Left lung (tissue), 4 donors: ENCODE measurements at regions not wholly inside any gene's neighbourhood (a gene's known extent, or its start where the extent isn't known, plus 50 kb on each side); places are given as distances from the start of the nearest gene placed in this dataset.

Experiments used
- ATAC-seq: fragments of 200-7000 bp; cut with Tn5 transposase; one replicate; pipeline ENCODE4 v1.9.1; 2020; ENCODE audit warnings: moderate library complexity
- DNase-seq, 4 donors: peaks; one replicate each; pipeline ENCODE4 v3.0.0-alpha.2; 2013 to 2020
- H3K27ac ChIP-seq, 2 donors: fragments of 200-600 bp; sonication (generic) in 1 of 2; one replicate each; pipeline versions ENCODE4 v1.5.0 to v1.8.0; 2020 to 2021
- H3K27me3 ChIP-seq, 2 donors: fragments of 200-600 bp; sonication (generic) in 1 of 2; one replicate each; pipeline versions ENCODE4 v1.5.0 to v1.8.0; 2020 to 2021
- H3K36me3 ChIP-seq, 2 donors: fragments of 200-600 bp; sonication (generic) in 1 of 2; one replicate each; pipeline versions ENCODE4 v1.5.0 to v1.8.0; 2020 to 2021
- H3K4me1 ChIP-seq, 2 donors: fragments of 200-600 bp; one replicate each; pipeline ENCODE4 v1.8.0; 2021
- H3K4me3 ChIP-seq, 2 donors: fragments of 200-600 bp; sonication (generic) in 1 of 2; one replicate each; pipeline versions ENCODE4 v1.5.0 to v1.8.0; 2020 to 2021; ENCODE audit warnings: mild to moderate bottlenecking in 1 of 2
- H3K9me3 ChIP-seq, 2 donors: fragments of 200-600 bp; sonication (generic) in 1 of 2; one replicate each; pipeline versions ENCODE4 v1.5.0 to v1.8.0; 2020 to 2021
- CTCF ChIP-seq, 2 donors: fragments of 200-600 bp; sonication (generic) in 1 of 2; IDR thresholded peaks; one replicate each; pipeline versions ENCODE4 v1.5.0 to v1.8.0; 2021; ENCODE audit warnings: antibody characterized with exemption in 2 of 2
- intact Hi-C, 2 donors: fragments of 100-400 bp; cut with DNase I; formaldehyde crosslinking; loops; one replicate each; pipeline versions ENCODE4 v1.11.2 to v1.14.2; 2022
- donor health status: DM: no; HTN: yes; CAD: no.
- donor health status: DM: no; HTN: no; CAD: no.

GRCh38 chr21:38611277-38611676, 113.0 kb upstream of the ERG start:
- H3K27ac ChIP-seq = no peak overlapping the region
- H3K9me3 ChIP-seq = no peaks in the 10 kb centered on the region
- no peaks in the 10 kb centered on the region for H3K4me1 ChIP-seq
- intact Hi-C loops = no loop called here
- no peaks in the 10 kb centered on the region for H3K27me3 ChIP-seq
- DNase-seq (no peak), ATAC-seq (no peak)
- H3K36me3 ChIP-seq = no peaks in the 10 kb centered on the region
- TF ChIP-seq CTCF (IDR thresholded peaks at IDR 0.05) = no peak
- H3K4me3 ChIP-seq = no peak overlapping the region

- Histone ChIP-seq H3K27me3 (no peaks in the 10 kb centered on the region), H3K4me3 (no peak overlapping the region), H3K27ac (no peak overlapping the region), H3K36me3 (no peaks in the 10 kb centered on the region), H3K4me1 (no peaks in the 10 kb centered on the region), H3K9me3 (no peaks in the 10 kb centered on the region)
- ATAC-seq = no peak
- intact Hi-C loops = no loop called here
- TF ChIP-seq CTCF (IDR thresholded peaks at IDR 0.05) = no peak
- DNase-seq = no peak
Measured at GRCh38 chr21:38613686-38614085, 115.4 kb upstream of the ERG start.

GRCh38 chr21:38614558-38614957, 116.3 kb upstream of the ERG start:
- H3K27ac ChIP-seq = no peak overlapping the region
- H3K9me3 ChIP-seq = no peaks in the 10 kb centered on the region
- ATAC-seq (no peak), DNase-seq (no peak)
- no peaks in the 10 kb centered on the region for H3K36me3 ChIP-seq
- intact Hi-C loops = no loop called here
- H3K27me3 ChIP-seq = no peaks in the 10 kb centered on the region
- H3K4me1 ChIP-seq = no peaks in the 10 kb centered on the region
- TF ChIP-seq CTCF (IDR thresholded peaks at IDR 0.05) = no peak
- no peak overlapping the region for H3K4me3 ChIP-seq

- Histone ChIP-seq H3K27me3 (no peaks in the 10 kb centered on the region), H3K4me3 (no peak overlapping the region), H3K4me1 (no peaks in the 10 kb centered on the region), H3K27ac (no peak overlapping the region), H3K9me3 (no peaks in the 10 kb centered on the region), H3K36me3 (no peaks in the 10 kb centered on the region)
- intact Hi-C loops = no loop called here
- no peak for TF ChIP-seq CTCF (IDR thresholded peaks at IDR 0.05)
- DNase-seq = no peak
- ATAC-seq = no peak
Measured at GRCh38 chr21:38619480-38619879, 121.2 kb upstream of the ERG start.

GRCh38 chr21:38619992-38620479, 121.8 kb upstream of the ERG start:
- H3K4me3 ChIP-seq = no peak overlapping the region
- intact Hi-C loops = no loop called here
- no peaks in the 10 kb centered on the region for H3K9me3 ChIP-seq
- no peaks in the 10 kb centered on the region for H3K4me1 ChIP-seq
- H3K36me3 ChIP-seq = no peaks in the 10 kb centered on the region
- no peaks in the 10 kb centered on the region for H3K27me3 ChIP-seq
- DNase-seq (peak in 1 of 4 donors; percentile 12), ATAC-seq (peak; percentile 80)
- no peak overlapping the region for H3K27ac ChIP-seq
- no peak for TF ChIP-seq CTCF (IDR thresholded peaks at IDR 0.05)
